Stomach (tissue), 4 donors: ENCODE measurements at regions not wholly inside any gene's neighbourhood (a gene's known extent, or its start where the extent isn't known, plus 50 kb on each side); places are given as distances from the start of the nearest gene placed in this dataset.

Experiments used
- EP300 ChIP-seq: sonication (generic); formaldehyde crosslinking; IDR thresholded peaks from one replicate; pipeline ENCODE4 v1.6.1; 2017; ENCODE audit warnings: antibody characterized with exemption
- POLR2A ChIP-seq, 4 donors: fragments of 450-650 bp; IDR thresholded peaks; one replicate each; pipeline ENCODE4 v1.6.1; 2016; ENCODE audit warnings: antibody characterized with exemption in 4 of 4, control low read depth in 2 of 4, mild to moderate bottlenecking in 1 of 4, moderate library complexity in 1 of 4
- POLR2AphosphoS5 ChIP-seq, 3 donors: sonication (generic); formaldehyde crosslinking; IDR thresholded peaks; one replicate each; pipeline ENCODE4 v1.6.1; 2016; ENCODE audit warnings: antibody characterized with exemption in 3 of 3
- TF ChIP-seq, protein P1 (sequence below), 7 experiments: fragments of 450-650 bp in 4 of 7; fragments of 200-600 bp in 3 of 7; sonication (generic) in 3 of 7; IDR thresholded peaks; one replicate each; pipeline ENCODE4 v1.5.1; 2016 to 2019; ENCODE audit warnings: antibody characterized with exemption in 7 of 7, control low read depth in 2 of 7, mild to moderate bottlenecking in 1 of 7

DNA sequence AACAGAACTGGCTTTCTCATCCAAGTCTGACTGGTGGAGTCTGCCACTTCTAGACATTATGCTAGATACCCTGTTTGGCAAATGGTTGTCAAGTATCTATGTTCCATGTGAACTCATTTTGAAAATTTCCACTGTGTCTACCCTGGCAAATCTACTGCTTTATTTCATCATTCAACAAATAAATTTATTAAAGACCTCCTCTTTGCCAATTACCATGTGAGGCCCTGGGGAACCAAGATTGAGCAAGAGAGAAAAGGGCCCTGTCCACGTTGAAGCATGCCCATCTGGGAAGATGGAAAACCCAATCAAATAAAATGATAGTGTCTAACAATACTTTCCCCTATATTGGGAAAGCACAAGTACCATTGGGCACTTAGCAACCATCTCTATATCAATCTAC lies 582.4 kb downstream of the IRS1 start:
- TF ChIP-seq, protein P1, sequence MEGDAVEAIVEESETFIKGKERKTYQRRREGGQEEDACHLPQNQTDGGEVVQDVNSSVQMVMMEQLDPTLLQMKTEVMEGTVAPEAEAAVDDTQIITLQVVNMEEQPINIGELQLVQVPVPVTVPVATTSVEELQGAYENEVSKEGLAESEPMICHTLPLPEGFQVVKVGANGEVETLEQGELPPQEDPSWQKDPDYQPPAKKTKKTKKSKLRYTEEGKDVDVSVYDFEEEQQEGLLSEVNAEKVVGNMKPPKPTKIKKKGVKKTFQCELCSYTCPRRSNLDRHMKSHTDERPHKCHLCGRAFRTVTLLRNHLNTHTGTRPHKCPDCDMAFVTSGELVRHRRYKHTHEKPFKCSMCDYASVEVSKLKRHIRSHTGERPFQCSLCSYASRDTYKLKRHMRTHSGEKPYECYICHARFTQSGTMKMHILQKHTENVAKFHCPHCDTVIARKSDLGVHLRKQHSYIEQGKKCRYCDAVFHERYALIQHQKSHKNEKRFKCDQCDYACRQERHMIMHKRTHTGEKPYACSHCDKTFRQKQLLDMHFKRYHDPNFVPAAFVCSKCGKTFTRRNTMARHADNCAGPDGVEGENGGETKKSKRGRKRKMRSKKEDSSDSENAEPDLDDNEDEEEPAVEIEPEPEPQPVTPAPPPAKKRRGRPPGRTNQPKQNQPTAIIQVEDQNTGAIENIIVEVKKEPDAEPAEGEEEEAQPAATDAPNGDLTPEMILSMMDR (IDR thresholded peaks at IDR 0.05), result no peak
- TF ChIP-seq POLR2A (IDR thresholded peaks at IDR 0.05), result no peak
- TF ChIP-seq POLR2AphosphoS5 (IDR thresholded peaks at IDR 0.05), result no peak
- TF ChIP-seq EP300, result no peak
